ENCODE measurements at regions not wholly inside any gene's neighbourhood (a gene's known extent, or its start where the extent isn't known, plus 50 kb on each side); places are given as distances from the start of the nearest gene placed in this dataset.
"Not testable (repeated sequence)": the region's sequence is repeated elsewhere in the genome, so short reads cannot be mapped to it uniquely, and the experiment has no call there.

DNA sequence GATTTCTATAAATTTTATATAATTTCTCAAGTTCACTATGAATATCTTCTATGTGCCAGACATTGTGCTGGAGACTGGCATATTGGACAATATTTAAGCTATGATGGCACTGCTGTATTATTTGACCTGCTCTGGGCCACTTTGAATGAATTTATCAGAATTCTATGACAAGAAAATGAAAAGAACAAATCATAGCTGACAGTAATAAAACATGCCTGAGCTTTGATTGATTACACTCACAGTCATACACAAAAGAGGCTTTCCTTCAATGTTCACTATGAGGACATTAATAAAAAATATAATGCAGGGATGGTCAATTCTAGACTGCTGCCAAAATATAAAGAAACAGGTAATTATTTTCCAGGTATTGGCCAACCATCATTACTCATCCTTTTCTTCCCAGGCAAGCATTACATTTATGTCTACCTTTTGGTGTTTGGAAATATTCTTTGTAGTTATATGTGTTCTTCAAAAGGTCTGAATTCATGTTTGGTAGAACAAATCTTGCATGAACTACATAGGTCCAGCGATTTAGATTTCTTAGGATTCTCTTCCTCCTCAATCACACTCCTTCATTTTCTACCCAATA, 81.0 kb upstream of the ALCAM start:
- DNase-seq = no peak

- no peak for DNase-seq
These were observed 73.3 kb upstream of the ALCAM start for GRCh38 chr3:105293441-105293840.

- DNase-seq = not testable (repeated sequence)
These were observed 70.4 kb upstream of the ALCAM start for GRCh38 chr3:105296182-105296822.

DNA sequence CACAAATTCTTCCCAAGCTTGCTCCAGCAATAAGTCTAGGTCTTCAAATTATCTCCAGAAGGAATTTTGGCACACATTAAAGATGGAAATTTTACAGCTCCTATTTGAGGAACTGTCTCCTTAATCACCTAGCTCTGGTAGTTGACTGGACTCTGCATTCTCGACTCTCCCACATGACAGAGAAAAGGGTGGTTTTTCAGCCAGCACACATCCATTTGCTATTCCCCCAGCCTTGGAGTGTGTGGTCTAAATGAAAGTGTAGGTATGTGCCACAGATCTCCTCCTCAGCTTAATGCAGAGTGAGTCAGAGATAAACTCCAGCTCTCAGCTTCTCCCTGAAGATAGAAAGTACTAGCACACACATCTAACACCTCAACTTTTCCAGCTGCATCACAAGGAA, 62.2 kb upstream of the ALCAM start:
- no peak for DNase-seq

DNA sequence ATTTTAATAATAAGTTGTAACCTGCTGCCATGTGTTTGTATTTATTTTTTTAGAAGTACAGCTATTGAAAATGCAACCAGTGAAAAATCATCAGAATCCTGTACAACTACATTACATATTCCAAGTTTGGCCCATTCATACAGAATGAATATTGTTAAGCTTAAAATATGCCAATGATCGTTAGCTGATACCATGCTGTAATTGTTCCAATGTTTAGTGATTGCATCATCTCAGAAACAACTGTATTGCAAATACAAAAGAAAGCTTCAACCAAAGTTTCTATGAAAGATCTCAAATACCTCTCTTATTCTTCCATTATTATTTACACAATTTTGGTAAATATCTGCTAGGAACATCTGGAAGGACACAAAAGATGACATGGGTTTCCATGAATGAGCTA, 51.6 kb upstream of the ALCAM start:
- DNase-seq = no peak

DNA sequence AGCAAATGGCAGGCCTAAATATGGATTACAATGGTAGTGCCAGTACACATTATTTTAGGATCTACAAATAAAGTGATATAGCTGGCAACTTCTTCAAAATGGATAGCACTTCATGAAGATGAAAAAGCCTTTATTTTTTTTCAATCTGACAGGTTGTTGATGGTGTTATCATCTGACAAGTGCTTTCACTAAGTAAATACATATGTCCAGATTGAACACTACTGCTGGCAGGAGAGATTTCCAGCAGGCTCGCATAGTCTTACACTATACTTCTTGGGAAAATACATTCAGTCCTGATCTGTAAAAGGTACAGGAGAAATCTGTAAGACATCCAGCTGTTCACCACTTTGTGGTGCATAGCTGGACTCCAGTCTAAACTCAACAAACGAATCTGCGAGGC, 50.9 kb upstream of the ALCAM start:
- no peak for DNase-seq

DNA sequence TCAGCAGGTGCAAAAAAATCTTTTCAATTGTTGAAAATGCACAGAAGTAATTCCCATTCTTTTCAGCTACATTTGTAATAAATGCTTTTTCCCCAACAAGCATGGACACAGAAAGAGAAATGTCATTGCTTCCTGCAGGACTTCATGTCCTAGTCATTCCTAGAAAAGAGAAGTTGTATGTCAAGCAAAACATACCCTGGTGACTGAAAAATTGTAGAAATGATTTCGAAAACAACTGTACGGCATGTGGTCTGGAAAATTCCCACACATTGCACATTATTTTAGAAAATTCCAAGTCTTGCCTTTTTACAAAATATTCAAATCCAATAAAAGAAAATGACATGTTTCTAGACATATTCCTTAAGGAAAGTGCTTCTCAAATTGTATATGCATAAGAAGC, 50.4 kb upstream of the ALCAM start:
- DNase-seq = no peak

All from OCI-M1 (cell line).